GM23248 (cell line): ENCODE measurements at regions not wholly inside any gene's neighbourhood (a gene's known extent, or its start where the extent isn't known, plus 50 kb on each side); places are given as distances from the start of the nearest gene placed in this dataset.

Source experiments
- DNase-seq: peaks from one replicate; pipeline ENCODE4 v3.0.0-alpha.2; 2015
- H2AFZ ChIP-seq: fragments of 200-600 bp; sonication (generic); 2 replicates; pipeline ENCODE4 v1.6.1; 2016; ENCODE audit warnings: antibody characterized with exemption
- H3F3A ChIP-seq: fragments of 200-600 bp; sonication (generic); 2 replicates; pipeline ENCODE4 v1.6.1; 2016; ENCODE audit warnings: mild to moderate bottlenecking, antibody characterized with exemption, mixed run types; ENCODE audit not compliant: insufficient read depth
- H3K27ac ChIP-seq: fragments of 200-600 bp; sonication (generic); 2 replicates; pipeline ENCODE4 v1.5.1; 2016; ENCODE audit warnings: mild to moderate bottlenecking
- H3K27me3 ChIP-seq: fragments of 200-600 bp; sonication (generic); replicated peaks from 2 replicates; pipeline ENCODE4 v1.6.1; 2016; ENCODE audit warnings: mild to moderate bottlenecking; ENCODE audit not compliant: insufficient read depth
- H3K36me3 ChIP-seq: fragments of 200-600 bp; sonication (generic); 2 replicates; pipeline ENCODE4 v1.6.1; 2016; ENCODE audit warnings: low read depth, mild to moderate bottlenecking
- H3K4me1 ChIP-seq: fragments of 200-600 bp; sonication (generic); 2 replicates; pipeline ENCODE4 v1.6.1; 2016; ENCODE audit warnings: mild to moderate bottlenecking; ENCODE audit not compliant: insufficient read depth
- H3K4me2 ChIP-seq: fragments of 200-600 bp; sonication (generic); one replicate; pipeline ENCODE4 v1.6.1; 2016; ENCODE audit warnings: mild to moderate bottlenecking; ENCODE audit not compliant: unreplicated experiment
- H3K4me3 ChIP-seq: fragments of 200-600 bp; sonication (generic); 2 replicates; pipeline ENCODE4 v1.5.1; 2016; ENCODE audit warnings: mild to moderate bottlenecking
- H3K79me2 ChIP-seq: fragments of 200-600 bp; sonication (generic); 2 replicates; pipeline ENCODE4 v1.6.1; 2016; ENCODE audit warnings: mild to moderate bottlenecking; ENCODE audit not compliant: insufficient read depth
- H3K9ac ChIP-seq: fragments of 200-600 bp; sonication (generic); 2 replicates; pipeline ENCODE4 v1.6.1; 2016; ENCODE audit warnings: mild to moderate bottlenecking
- H3K9me2 ChIP-seq: fragments of 200-600 bp; sonication (generic); 2 replicates; pipeline ENCODE4 v1.6.1; 2016; ENCODE audit warnings: mixed run types, mild to moderate bottlenecking, moderate library complexity; ENCODE audit not compliant: insufficient read depth
- H3K9me3 ChIP-seq: fragments of 200-600 bp; sonication (generic); one replicate; pipeline ENCODE4 v1.6.1; 2017; ENCODE audit warnings: low read depth
- H4K20me1 ChIP-seq: fragments of 200-600 bp; sonication (generic); 2 replicates; pipeline ENCODE4 v1.6.0; 2016; ENCODE audit not compliant: insufficient read depth
- EZH2 ChIP-seq: fragments of 200-600 bp; sonication (generic); IDR thresholded peaks from 2 replicates; pipeline ENCODE4 v1.6.1; 2018; ENCODE audit warnings: antibody characterized with exemption, mild to moderate bottlenecking; ENCODE audit not compliant: insufficient read depth, poor library complexity, severe bottlenecking
- EZH2phosphoT487 ChIP-seq: fragments of 200-600 bp; sonication (generic); IDR thresholded peaks from 2 replicates; pipeline ENCODE4 v1.6.1; 2018; ENCODE audit warnings: antibody characterized with exemption, moderate library complexity, mild to moderate bottlenecking, low read depth; ENCODE audit not compliant: insufficient read depth
- WGBS, 2 experiments: methylation state at CpG; one replicate each; pipeline ENCODE4 v1.1.6; 2015 to 2017; ENCODE audit warnings: low lambda C conversion rate in 2 of 2, low coverage in 1 of 2; ENCODE audit errors: missing lambda C conversion rate in 2 of 2; 5-methylcytosine and 5-hydroxymethylcytosine counted together
- in situ Hi-C: fragments of 300-500 bp; cut with MboI; formaldehyde crosslinking; loops from 2 replicates; pipeline ENCODE4 v1.15.0; 2020

GRCh38 chr12:13307143-13307816 lies 110.8 kb downstream of the EMP1 start:
- H3K4me1 ChIP-seq, result no peaks in the 10 kb centered on the region
- peaks cover 11% of the 10 kb centered on the region; the same call in 1 of the 2 replicates for H3K27me3 ChIP-seq
- H2AFZ ChIP-seq, result no peak overlapping the region
- no peak overlapping the region for H3K9ac ChIP-seq
- no peak overlapping the region for H3K27ac ChIP-seq
- WGBS, 2 experiments, result 34 to 35% methylated on average over 4 of the region's 4 CpGs
- H3K4me3 ChIP-seq, result no peak overlapping the region
- in situ Hi-C loops, result no loop called here
- DNase-seq, result no peak
- H4K20me1 ChIP-seq, result no peaks in the 10 kb centered on the region
- H3K79me2 ChIP-seq, result no peaks in the 10 kb centered on the region
- TF ChIP-seq EZH2phosphoT487 (no peak), EZH2 (no peak)
- H3K9me2 ChIP-seq, result no peaks in the 10 kb centered on the region
- no peaks in the 10 kb centered on the region for H3K36me3 ChIP-seq
- no peaks in the 10 kb centered on the region for H3K9me3 ChIP-seq
- no peak overlapping the region for H3K4me2 ChIP-seq
- no peaks in the 10 kb centered on the region for H3F3A ChIP-seq

GRCh38 chr12:13304924-13305323 lies 108.4 kb downstream of the EMP1 start:
- no peak overlapping the region for H3K27ac ChIP-seq
- H3K9me2 ChIP-seq, result no peaks in the 10 kb centered on the region
- WGBS, 2 experiments, result 74 to 79% methylated on average over 2 of the region's 2 CpGs
- no peaks in the 10 kb centered on the region for H3K79me2 ChIP-seq
- in situ Hi-C loops, result no loop called here
- peaks cover 11% of the 10 kb centered on the region; the same call in 1 of the 2 replicates for H3K27me3 ChIP-seq
- no peak overlapping the region for H3K4me3 ChIP-seq
- no peaks in the 10 kb centered on the region for H3K9me3 ChIP-seq
- H2AFZ ChIP-seq, result no peak overlapping the region
- no peaks in the 10 kb centered on the region for H3F3A ChIP-seq
- H3K4me2 ChIP-seq, result no peak overlapping the region
- H3K9ac ChIP-seq, result no peak overlapping the region
- no peak for DNase-seq
- TF ChIP-seq EZH2 (no peak), EZH2phosphoT487 (no peak)
- no peaks in the 10 kb centered on the region for H4K20me1 ChIP-seq
- H3K4me1 ChIP-seq, result no peaks in the 10 kb centered on the region
- no peaks in the 10 kb centered on the region for H3K36me3 ChIP-seq

GRCh38 chr12:13299457-13299856 lies 102.9 kb downstream of the EMP1 start:
- H2AFZ ChIP-seq, result no peak overlapping the region
- DNase-seq, result no peak
- 0 out of 2 replicates have a peak, but pooled peaks cover 8% of the 10 kb centered on the region for H3K27me3 ChIP-seq
- no peak for TF ChIP-seq EZH2
- TF ChIP-seq EZH2phosphoT487, result no peak
- no peak overlapping the region for H3K4me2 ChIP-seq
- no peaks in the 10 kb centered on the region for H3K36me3 ChIP-seq
- H3K27ac ChIP-seq, result no peak overlapping the region
- H3K4me3 ChIP-seq, result no peak overlapping the region
- no peaks in the 10 kb centered on the region for H3K9me2 ChIP-seq
- 0 to 8% methylated on average over 1 of the region's 1 CpG for WGBS, 2 experiments
- no peaks in the 10 kb centered on the region for H3F3A ChIP-seq
- H4K20me1 ChIP-seq, result no peaks in the 10 kb centered on the region
- no peaks in the 10 kb centered on the region for H3K4me1 ChIP-seq
- H3K9ac ChIP-seq, result no peak overlapping the region
- in situ Hi-C loops, result loop anchor here (25.0 kb wide), 1 partner anchor 363 kb away; no protein-coding TSS in a partner anchor
- H3K9me3 ChIP-seq, result no peaks in the 10 kb centered on the region
- H3K79me2 ChIP-seq, result no peaks in the 10 kb centered on the region

- in situ Hi-C loops, result loop anchor here (25.0 kb wide), 1 partner anchor 369 kb away; no protein-coding TSS in a partner anchor
- no peaks in the 10 kb centered on the region for H3K9me3 ChIP-seq
- H3F3A ChIP-seq, result no peaks in the 10 kb centered on the region
- H3K27ac ChIP-seq, result no peak overlapping the region
- H3K4me1 ChIP-seq, result no peaks in the 10 kb centered on the region
- H3K79me2 ChIP-seq, result no peaks in the 10 kb centered on the region
- no peaks in the 10 kb centered on the region for H3K9me2 ChIP-seq
- DNase-seq, result peak; percentile 26
- H3K27me3 ChIP-seq, result no peaks in the 10 kb centered on the region
- no peak overlapping the region for H3K9ac ChIP-seq
- TF ChIP-seq EZH2phosphoT487, result no peak
- TF ChIP-seq EZH2, result no peak
- 63 to 65% methylated on average over 4 of the region's 4 CpGs for WGBS, 2 experiments
- H2AFZ ChIP-seq, result no peak overlapping the region
- H3K4me2 ChIP-seq, result no peak overlapping the region
- H4K20me1 ChIP-seq, result no peaks in the 10 kb centered on the region
- no peak overlapping the region for H3K4me3 ChIP-seq
- H3K36me3 ChIP-seq, result no peaks in the 10 kb centered on the region
Observed at GRCh38 chr12:13293096-13293495, 96.6 kb downstream of the EMP1 start.
